CD14-positive monocyte (primary cell): ENCODE measurements at regions not wholly inside any gene's neighbourhood (a gene's known extent, or its start where the extent isn't known, plus 50 kb on each side); places are given as distances from the start of the nearest gene placed in this dataset.

Experiments used
- DNase-seq, 3 donors: peaks; one replicate each; pipeline ENCODE4 v3.0.0-alpha.2; 2011 to 2022
- H2AFZ ChIP-seq: 2 replicates; pipeline ENCODE4 v1.6.0; 2012; ENCODE audit warnings: mild to moderate bottlenecking, low read depth, low read length, inconsistent platforms; ENCODE audit not compliant: insufficient read depth, poor library complexity, severe bottlenecking
- H3K27ac ChIP-seq, 2 donors: 1 replicate in 1 of 2; 2 replicates in 1 of 2; pipeline ENCODE4 v1.5.1; 2012 to 2013; ENCODE audit warnings: low read length in 2 of 2, control low read depth in 1 of 2, inconsistent platforms in 1 of 2, low read depth in 1 of 2, mild to moderate bottlenecking in 1 of 2
- H3K27me3 ChIP-seq, 2 donors: one replicate each; pipeline versions ENCODE4 v1.6.0 to v1.6.1; 2011 to 2013; ENCODE audit warnings: low read length in 2 of 2; ENCODE audit not compliant: control insufficient read depth in 2 of 2, insufficient read depth in 2 of 2
- H3K36me3 ChIP-seq, 2 donors: replicated peaks in 1 of 2; 1 replicate in 1 of 2; 2 replicates in 1 of 2; pipeline versions ENCODE4 v1.5.1 to v1.6.1; 2012 to 2013; ENCODE audit warnings: low read length in 2 of 2, control low read depth in 1 of 2, inconsistent platforms in 1 of 2, mild to moderate bottlenecking in 1 of 2; ENCODE audit not compliant: insufficient read depth in 2 of 2, control insufficient read depth in 1 of 2
- H3K4me1 ChIP-seq, 2 donors: 1 replicate in 1 of 2; 2 replicates in 1 of 2; pipeline versions ENCODE4 v1.5.1 to v1.6.1; 2012 to 2013; ENCODE audit warnings: low read length in 2 of 2, control low read depth in 1 of 2, inconsistent platforms in 1 of 2, mild to moderate bottlenecking in 1 of 2, moderate library complexity in 1 of 2; ENCODE audit not compliant: insufficient read depth in 2 of 2, control insufficient read depth in 1 of 2
- H3K4me2 ChIP-seq: replicated peaks from 2 replicates; pipeline ENCODE3; 2012; ENCODE audit warnings: low read length, moderate library complexity, mild to moderate bottlenecking; ENCODE audit not compliant: poor library complexity, severe bottlenecking; ENCODE audit errors: extremely low read depth
- H3K4me3 ChIP-seq, 3 experiments: fragments of 200-600 bp in 1 of 3; sonication (generic) in 1 of 3; replicated peaks in 1 of 3; 1 replicate in 2 of 3; 2 replicates in 1 of 3; pipeline ENCODE4 v1.5.1; 2011 to 2013; ENCODE audit warnings: low read length in 3 of 3, mild to moderate bottlenecking in 3 of 3, control low read depth in 2 of 3, low read depth in 2 of 3, inconsistent platforms in 1 of 3, moderate library complexity in 1 of 3
- H3K79me2 ChIP-seq: 2 replicates; pipeline ENCODE4 v1.6.0; 2012; ENCODE audit warnings: mild to moderate bottlenecking, control low read depth, inconsistent platforms, low read length, moderate library complexity; ENCODE audit not compliant: insufficient read depth
- H3K9ac ChIP-seq: 2 replicates; pipeline ENCODE4 v1.6.0; 2017; ENCODE audit warnings: low read length, mild to moderate bottlenecking; ENCODE audit not compliant: insufficient read depth, poor library complexity, severe bottlenecking
- H3K9me3 ChIP-seq, 2 donors: replicated peaks in 1 of 2; 1 replicate in 1 of 2; 2 replicates in 1 of 2; pipeline versions ENCODE4 v1.5.1 to v1.6.1; 2012 to 2013; ENCODE audit warnings: low read length in 2 of 2, control low read depth in 1 of 2; ENCODE audit not compliant: control insufficient read depth in 1 of 2, insufficient read depth in 1 of 2
- H4K20me1 ChIP-seq: 2 replicates; pipeline ENCODE4 v1.6.0; 2012; ENCODE audit warnings: mild to moderate bottlenecking, low read length, control low read depth, moderate library complexity; ENCODE audit not compliant: insufficient read depth
- H3K27ac Mint-ChIP-seq, 7 donors: one replicate each; pipeline ENCODE4 v1.8.0; 2020; ENCODE audit warnings: mild to moderate bottlenecking in 7 of 7, mixed read lengths in 7 of 7, moderate library complexity in 6 of 7, inconsistent platforms in 2 of 7
- H3K27me3 Mint-ChIP-seq, 3 donors: one replicate each; pipeline ENCODE4 v1.8.0; 2021 to 2022; ENCODE audit warnings: low read depth in 3 of 3, mild to moderate bottlenecking in 3 of 3, mixed read lengths in 3 of 3, moderate library complexity in 3 of 3, inconsistent platforms in 1 of 3
- H3K36me3 Mint-ChIP-seq, 2 donors: one replicate each; pipeline ENCODE4 v1.8.0; 2020; ENCODE audit warnings: mixed read lengths in 2 of 2, inconsistent platforms in 1 of 2, mild to moderate bottlenecking in 1 of 2
- H3K4me1 Mint-ChIP-seq: one replicate; pipeline ENCODE4 v1.8.0; 2020; ENCODE audit warnings: mild to moderate bottlenecking, mixed read lengths
- H3K4me3 Mint-ChIP-seq, 2 donors: one replicate each; pipeline ENCODE4 v1.8.0; 2020; ENCODE audit warnings: mild to moderate bottlenecking in 2 of 2, mixed read lengths in 2 of 2, moderate library complexity in 1 of 2
- H3K9me3 Mint-ChIP-seq, 7 donors: one replicate each; pipeline ENCODE4 v1.8.0; 2020 to 2022; ENCODE audit warnings: mixed read lengths in 7 of 7, mild to moderate bottlenecking in 6 of 7, moderate library complexity in 6 of 7, inconsistent platforms in 2 of 7
- CTCF ChIP-seq: fragments of 200-600 bp; IDR thresholded peaks from one replicate; pipeline ENCODE4 v1.8.0; 2022; ENCODE audit warnings: antibody characterized with exemption, mild to moderate bottlenecking
- WGBS: methylation state at CpG from one replicate; pipeline ENCODE4 v1.1.5; 2013; ENCODE audit warnings: missing lambda C conversion rate; ENCODE audit not compliant: insufficient coverage; 5-methylcytosine and 5-hydroxymethylcytosine counted together
- intact Hi-C, 2 donors: fragments of 100-400 bp; cut with micrococcal nuclease; formaldehyde crosslinking; loops; one replicate each; pipeline versions ENCODE4 v1.15.0 to v1.15.1; 2023

DNA sequence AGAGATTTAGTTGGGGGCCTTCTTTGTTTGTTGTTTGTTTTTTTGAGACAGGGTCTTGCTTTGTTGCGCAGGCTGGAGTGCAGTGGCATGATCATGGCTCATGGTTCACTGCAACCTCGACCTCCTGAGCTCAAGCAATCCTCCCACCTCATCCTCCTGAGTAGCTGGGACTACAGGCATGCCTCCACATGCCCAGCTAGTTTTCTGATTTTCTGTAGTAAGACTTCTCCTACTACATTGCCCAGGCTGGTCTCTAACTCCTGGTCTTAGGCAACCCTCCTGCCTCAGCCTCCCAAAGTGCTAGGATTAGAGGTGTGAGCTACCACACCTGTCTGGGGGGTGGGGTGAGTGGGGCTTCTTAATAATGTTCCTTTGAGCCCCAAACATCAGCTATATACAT lies 148.3 kb upstream of the ADAMTS9 start:
- Histone ChIP-seq H3K27me3 (no peaks in the 10 kb centered on the region), H3K9ac (no peak overlapping the region), H4K20me1 (no peaks in the 10 kb centered on the region), H3K36me3 (no peaks in the 10 kb centered on the region), H3K4me2 (no peak overlapping the region), H3K27ac (no peak overlapping the region), H3K9me3 (no peaks in the 10 kb centered on the region), H3K4me1 (no peaks in the 10 kb centered on the region), H3K79me2 (no peaks in the 10 kb centered on the region), H2AFZ (no peak overlapping the region), H3K4me3 (no peak overlapping the region)
- DNase-seq, result no peak
- no peak for TF ChIP-seq CTCF
- 67% methylated on average over 1 of the region's 2 CpGs for WGBS
- Mint-ChIP-seq H3K4me3 (no peak overlapping the region), H3K9me3 (peaks cover 0 to 6% (median 0%) of the 10 kb centered on the region in 7 donors), H3K4me1 (no peaks in the 10 kb centered on the region), H3K36me3 (no peaks in the 10 kb centered on the region), H3K27ac (no peak overlapping the region), H3K27me3 (no peaks in the 10 kb centered on the region)
- intact Hi-C loops, result no loop called here

DNA sequence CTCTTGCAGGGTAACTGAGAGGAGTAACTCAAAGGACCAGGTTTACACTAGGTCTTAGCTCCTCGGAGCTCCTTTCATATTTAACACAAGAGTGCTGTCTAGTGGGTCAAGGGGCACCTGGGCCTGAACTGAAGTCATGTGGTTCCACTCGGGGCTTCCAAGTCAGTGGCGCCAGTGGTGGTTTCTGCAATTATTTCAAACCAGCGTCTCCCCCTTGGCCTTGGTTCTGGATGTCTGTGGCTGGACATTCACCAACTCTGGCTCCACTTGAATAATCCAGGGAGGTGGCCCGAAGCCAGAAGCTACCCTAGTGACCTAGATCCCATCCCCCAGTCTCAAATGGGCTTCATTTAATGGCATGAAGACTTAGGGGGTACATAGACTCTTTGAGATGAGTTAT lies 144.3 kb upstream of the ADAMTS9 start:
- 89% methylated on average over 4 of the region's 5 CpGs for WGBS
- H3K4me1 ChIP-seq, result no peaks in the 10 kb centered on the region
- H2AFZ ChIP-seq, result no peak overlapping the region
- no peaks in the 10 kb centered on the region for H3K36me3 Mint-ChIP-seq
- DNase-seq, result no peak
- H3K9ac ChIP-seq, result no peak overlapping the region
- no peak overlapping the region for H3K4me3 ChIP-seq
- no peak overlapping the region for H3K4me3 Mint-ChIP-seq
- H3K9me3 Mint-ChIP-seq, result peaks cover 0 to 6% (median 0%) of the 10 kb centered on the region in 7 donors
- no peaks in the 10 kb centered on the region for H3K9me3 ChIP-seq
- H3K79me2 ChIP-seq, result no peaks in the 10 kb centered on the region
- intact Hi-C loops, result no loop called here
- no peaks in the 10 kb centered on the region for H3K4me1 Mint-ChIP-seq
- no peak overlapping the region for H3K27ac ChIP-seq
- no peaks in the 10 kb centered on the region for H3K27me3 ChIP-seq
- H4K20me1 ChIP-seq, result no peaks in the 10 kb centered on the region
- H3K27me3 Mint-ChIP-seq, result no peaks in the 10 kb centered on the region
- no peak for TF ChIP-seq CTCF
- no peaks in the 10 kb centered on the region for H3K36me3 ChIP-seq
- H3K4me2 ChIP-seq, result no peak overlapping the region
- no peak overlapping the region for H3K27ac Mint-ChIP-seq
